ENCODE measurements at regions not wholly inside any gene's neighbourhood (a gene's known extent, or its start where the extent isn't known, plus 50 kb on each side); places are given as distances from the start of the nearest gene placed in this dataset.

GRCh38 chr6:129920103-129920798 is 59.1 kb upstream of the TMEM244 start:
- DNase-seq, result no peak

DNA sequence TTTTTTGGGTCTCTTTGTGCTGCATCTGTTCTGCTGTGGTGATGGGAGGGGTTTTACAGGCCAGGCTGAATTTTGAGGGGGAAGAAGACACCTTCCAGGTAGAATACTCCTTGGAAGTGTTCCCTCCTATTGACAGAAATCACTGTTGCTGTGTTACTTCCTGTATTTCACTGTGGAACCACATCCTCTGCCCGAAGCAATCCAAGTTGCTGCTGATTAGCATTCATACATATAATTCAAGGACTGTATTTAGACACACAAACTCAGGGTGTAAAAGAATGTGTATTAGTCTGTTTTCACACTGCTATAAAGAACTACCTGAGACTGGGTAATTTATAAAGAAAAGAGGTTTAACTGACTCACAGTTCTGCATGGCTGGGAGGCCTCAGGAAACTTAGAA is 50.6 kb upstream of the TMEM244 start:
- no peak for DNase-seq

Measured in right lung (tissue), 2 donors.